ENCODE measurements at regions not wholly inside any gene's neighbourhood (a gene's known extent, or its start where the extent isn't known, plus 50 kb on each side); places are given as distances from the start of the nearest gene placed in this dataset.

DNA sequence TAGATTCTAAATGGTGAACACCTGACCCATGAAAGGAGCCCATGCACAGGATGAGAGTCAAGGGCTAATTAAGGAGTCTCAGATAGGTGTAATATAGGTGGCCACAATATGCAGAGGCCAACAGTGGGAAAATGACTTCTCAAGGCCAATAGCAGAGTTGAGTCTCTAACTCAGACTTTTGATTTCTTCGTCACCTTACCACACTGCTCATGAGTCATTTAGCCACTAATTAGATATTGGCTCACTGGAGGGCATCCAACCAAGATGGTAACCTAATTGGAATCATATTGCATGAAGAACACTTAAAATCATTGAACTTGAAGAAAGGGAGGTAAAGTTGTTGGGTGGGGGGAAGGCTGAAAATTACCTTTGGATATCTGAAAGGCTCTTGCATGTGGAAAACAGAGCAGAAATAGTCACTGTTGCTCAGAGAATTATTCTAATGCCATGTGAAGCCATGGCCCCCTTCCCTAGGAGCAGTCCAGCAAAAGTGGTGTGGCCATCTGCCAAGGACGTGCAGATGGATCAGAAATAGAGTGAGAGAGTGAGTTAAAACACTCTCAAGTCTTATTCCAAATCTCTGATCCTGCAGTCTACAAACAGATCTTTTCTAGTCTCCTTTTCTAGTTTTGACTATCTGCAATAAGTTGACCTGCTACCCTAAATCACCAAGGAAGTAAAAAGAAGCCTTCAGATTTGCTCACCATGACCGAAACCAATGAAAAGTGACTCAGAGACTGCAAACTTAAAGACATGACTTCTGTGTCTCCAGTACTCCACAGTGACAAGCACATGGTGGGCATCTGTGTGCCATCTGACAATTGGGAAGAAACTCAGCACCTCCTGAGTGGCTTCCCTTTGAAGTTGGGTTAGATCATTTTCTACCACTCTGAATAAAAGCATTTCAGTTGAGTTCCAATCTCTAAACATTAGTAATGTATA, 93.9 kb upstream of the C1QTNF7 start:
- no peak for TF ChIP-seq POLR2A (IDR thresholded peaks at IDR 0.05)
- TF ChIP-seq CTCF (IDR thresholded peaks at IDR 0.05 in 4 of 5, conservative IDR thresholded peaks at IDR 0.05 in 1 of 5): no peak

All from gastrocnemius medialis (tissue), 4 donors.